NT2/D1 (cell line): ENCODE measurements at regions not wholly inside any gene's neighbourhood (a gene's known extent, or its start where the extent isn't known, plus 50 kb on each side); places are given as distances from the start of the nearest gene placed in this dataset.

Source experiments
- YY1 ChIP-seq: IDR thresholded peaks from 2 replicates; pipeline ENCODE4 v1.6.1; 2011; ENCODE audit not compliant: insufficient read length, insufficient read depth
- ZNF274 ChIP-seq: IDR thresholded peaks from 2 replicates; pipeline ENCODE4 v1.6.1; 2011; ENCODE audit warnings: mild to moderate bottlenecking, low read depth, low read length

DNA sequence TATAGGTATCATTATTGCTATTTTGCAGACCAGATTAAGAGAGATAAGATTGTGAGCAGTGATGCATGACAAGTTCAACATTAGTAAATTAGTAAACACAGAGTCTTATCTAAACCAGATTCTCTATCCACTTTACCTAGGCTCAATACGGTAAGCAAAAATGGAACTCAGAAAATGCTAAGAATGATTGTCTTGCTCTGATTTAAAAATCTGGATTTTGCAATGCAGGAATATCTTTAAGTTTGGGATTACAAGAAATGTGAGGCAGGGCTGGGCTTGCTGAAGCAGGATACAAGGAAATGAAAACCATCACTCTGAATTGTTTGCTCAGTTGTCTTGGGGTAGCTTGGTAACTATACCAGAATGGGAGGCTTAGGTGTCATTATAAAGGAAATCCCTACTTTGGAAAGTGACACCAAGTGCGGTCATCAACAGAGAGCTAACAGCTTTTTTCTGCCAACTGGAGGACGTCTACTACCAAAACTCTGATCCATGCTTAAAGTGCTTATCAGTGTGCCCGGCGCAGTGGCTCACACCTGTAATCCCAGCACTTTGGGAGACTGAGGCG, 332.7 kb upstream of the RUNX1 start:
- no peak for TF ChIP-seq ZNF274
- no peak for TF ChIP-seq YY1
